HFFc6 (cell line): ENCODE measurements at regions not wholly inside any gene's neighbourhood (a gene's known extent, or its start where the extent isn't known, plus 50 kb on each side); places are given as distances from the start of the nearest gene placed in this dataset.
A peak's percentile ranks its signal among the peaks of the same experiment; 100 is the strongest.

Source experiments
- DNase-seq: peaks from one replicate; pipeline ENCODE4 v3.0.0-alpha.2; 2018
- H3K27ac Mint-ChIP-seq: 2 replicates; pipeline ENCODE4 v1.8.0; 2020; ENCODE audit warnings: mild to moderate bottlenecking, mixed read lengths
- H3K27me3 Mint-ChIP-seq: 2 replicates; pipeline ENCODE4 v1.8.0; 2021; ENCODE audit warnings: mild to moderate bottlenecking, moderate library complexity, mixed read lengths; ENCODE audit not compliant: insufficient read depth
- H3K36me3 Mint-ChIP-seq: 2 replicates; pipeline ENCODE4 v1.8.0; 2021; ENCODE audit warnings: low read depth, mixed read lengths
- H3K4me1 Mint-ChIP-seq: 2 replicates; pipeline ENCODE4 v1.8.0; 2020; ENCODE audit warnings: low read depth, mixed read lengths
- H3K4me3 Mint-ChIP-seq: 2 replicates; pipeline ENCODE4 v1.8.0; 2020; ENCODE audit warnings: mild to moderate bottlenecking, moderate library complexity, mixed read lengths
- H3K9me3 Mint-ChIP-seq: 2 replicates; pipeline ENCODE4 v1.8.0; 2020; ENCODE audit warnings: mild to moderate bottlenecking, mixed read lengths
- TF ChIP-seq, protein P1 (sequence below): fragments of 200-600 bp; sonication (generic); IDR thresholded peaks from 2 replicates; pipeline ENCODE4 v1.5.0; 2021; ENCODE audit warnings: antibody characterized with exemption, mild to moderate bottlenecking

DNA sequence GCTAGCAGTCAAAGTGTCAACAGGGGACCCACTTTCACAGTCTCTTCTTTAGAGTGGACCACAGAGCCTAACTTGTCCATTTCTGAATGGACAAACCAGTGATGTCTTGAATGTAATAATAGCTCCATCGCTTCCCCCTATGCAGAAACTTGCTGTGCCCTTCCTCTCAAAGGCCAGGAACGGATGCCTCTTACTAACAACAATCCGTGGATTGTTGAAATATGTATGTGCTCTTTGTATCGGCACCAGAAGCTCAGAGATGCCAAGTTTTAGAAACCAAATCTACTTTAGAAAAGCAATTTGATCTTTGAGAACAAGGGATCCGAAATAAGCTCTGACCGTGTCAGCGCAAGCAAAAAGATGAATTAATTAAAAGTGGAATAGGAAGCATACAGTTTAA is 259.5 kb upstream of the POU2AF2 start:
- Mint-ChIP-seq H3K9me3 (no peaks in the 10 kb centered on the region), H3K27me3 (no peaks in the 10 kb centered on the region; the same call in 1 of the 2 replicates), H3K36me3 (no peaks in the 10 kb centered on the region), H3K4me3 (no peak overlapping the region), H3K4me1 (peaks cover 7% of the 10 kb centered on the region; the same call in 1 of the 2 replicates), H3K27ac (no peak overlapping the region)
- no peak for DNase-seq
- TF ChIP-seq, protein P1, sequence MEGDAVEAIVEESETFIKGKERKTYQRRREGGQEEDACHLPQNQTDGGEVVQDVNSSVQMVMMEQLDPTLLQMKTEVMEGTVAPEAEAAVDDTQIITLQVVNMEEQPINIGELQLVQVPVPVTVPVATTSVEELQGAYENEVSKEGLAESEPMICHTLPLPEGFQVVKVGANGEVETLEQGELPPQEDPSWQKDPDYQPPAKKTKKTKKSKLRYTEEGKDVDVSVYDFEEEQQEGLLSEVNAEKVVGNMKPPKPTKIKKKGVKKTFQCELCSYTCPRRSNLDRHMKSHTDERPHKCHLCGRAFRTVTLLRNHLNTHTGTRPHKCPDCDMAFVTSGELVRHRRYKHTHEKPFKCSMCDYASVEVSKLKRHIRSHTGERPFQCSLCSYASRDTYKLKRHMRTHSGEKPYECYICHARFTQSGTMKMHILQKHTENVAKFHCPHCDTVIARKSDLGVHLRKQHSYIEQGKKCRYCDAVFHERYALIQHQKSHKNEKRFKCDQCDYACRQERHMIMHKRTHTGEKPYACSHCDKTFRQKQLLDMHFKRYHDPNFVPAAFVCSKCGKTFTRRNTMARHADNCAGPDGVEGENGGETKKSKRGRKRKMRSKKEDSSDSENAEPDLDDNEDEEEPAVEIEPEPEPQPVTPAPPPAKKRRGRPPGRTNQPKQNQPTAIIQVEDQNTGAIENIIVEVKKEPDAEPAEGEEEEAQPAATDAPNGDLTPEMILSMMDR: no peak

- DNase-seq: no peak
- Mint-ChIP-seq H3K4me1 (peaks cover 7% of the 10 kb centered on the region; the same call in 1 of the 2 replicates), H3K9me3 (no peaks in the 10 kb centered on the region), H3K27ac (no peak overlapping the region), H3K4me3 (no peak overlapping the region), H3K27me3 (no peaks in the 10 kb centered on the region; the same call in 1 of the 2 replicates), H3K36me3 (no peaks in the 10 kb centered on the region)
- TF ChIP-seq, protein P1: no peak
Measured at GRCh38 chr11:110985547-110985946, 260.0 kb upstream of the POU2AF2 start.

- no peaks in the 10 kb centered on the region for H3K9me3 Mint-ChIP-seq
- H3K4me3 Mint-ChIP-seq: no peak overlapping the region
- TF ChIP-seq, protein P1: no peak
- H3K4me1 Mint-ChIP-seq: peaks cover 13% of the 10 kb centered on the region
- DNase-seq: no peak
- no peaks in the 10 kb centered on the region; the same call in 1 of the 2 replicates for H3K27me3 Mint-ChIP-seq
- H3K36me3 Mint-ChIP-seq: peaks cover under 1% of the 10 kb centered on the region; the same call in 1 of the 2 replicates
- no peak overlapping the region for H3K27ac Mint-ChIP-seq
Measured at GRCh38 chr11:110984693-110985092, 260.8 kb upstream of the POU2AF2 start.

GRCh38 chr11:110984147-110984546 is 261.4 kb upstream of the POU2AF2 start:
- peak; percentile 26 for DNase-seq
- no peak overlapping the region for H3K27ac Mint-ChIP-seq
- peaks cover 18% of the 10 kb centered on the region for H3K4me1 Mint-ChIP-seq
- TF ChIP-seq, protein P1: no peak
- H3K9me3 Mint-ChIP-seq: no peaks in the 10 kb centered on the region
- no peak overlapping the region for H3K4me3 Mint-ChIP-seq
- peaks cover 6% of the 10 kb centered on the region; the same call in 1 of the 2 replicates for H3K36me3 Mint-ChIP-seq
- H3K27me3 Mint-ChIP-seq: no peaks in the 10 kb centered on the region; the same call in 1 of the 2 replicates

GRCh38 chr11:110982214-110982613 is 263.3 kb upstream of the POU2AF2 start:
- Mint-ChIP-seq H3K36me3 (peaks cover 6% of the 10 kb centered on the region; the same call in 1 of the 2 replicates), H3K9me3 (no peaks in the 10 kb centered on the region), H3K27me3 (no peaks in the 10 kb centered on the region; the same call in 1 of the 2 replicates), H3K27ac (no peak overlapping the region), H3K4me3 (no peak overlapping the region), H3K4me1 (peaks cover 18% of the 10 kb centered on the region)
- TF ChIP-seq, protein P1: no peak
- DNase-seq: no peak
